ENCODE measurements at regions not wholly inside any gene's neighbourhood (a gene's known extent, or its start where the extent isn't known, plus 50 kb on each side); places are given as distances from the start of the nearest gene placed in this dataset.
"Not testable (repeated sequence)": the region's sequence is repeated elsewhere in the genome, so short reads cannot be mapped to it uniquely, and the experiment has no call there.

- Mint-ChIP-seq H3K36me3 (ENCODE audit: low read depth) (no peaks in the 10 kb centered on the region), H3K27me3 (ENCODE audit: insufficient read depth) (peaks cover 4% of the 10 kb centered on the region), H3K9me3 (no peaks in the 10 kb centered on the region), H3K4me3 (no peak overlapping the region), H3K27ac (no peak overlapping the region), H3K4me1 (ENCODE audit: low read depth) (no peaks in the 10 kb centered on the region)
- DNase-seq (ENCODE audit: low spot score) = no peak
- intact Hi-C loops (cut with micrococcal nuclease) = no loop called here
These were observed 185.8 kb upstream of the IRX4 start for GRCh38 chr5:2068531-2068930.

GRCh38 chr5:2066373-2066772, 183.6 kb upstream of the IRX4 start:
- DNase-seq (ENCODE audit: low spot score) = no peak
- no peaks in the 10 kb centered on the region for H3K36me3 Mint-ChIP-seq (ENCODE audit: low read depth)

GRCh38 chr5:2063380-2063779, 180.7 kb upstream of the IRX4 start:
- intact Hi-C loops (cut with micrococcal nuclease); H3K27me3 Mint-ChIP-seq (ENCODE audit: insufficient read depth); DNase-seq (ENCODE audit: low spot score); H3K4me3 Mint-ChIP-seq; H3K27ac Mint-ChIP-seq; H3K4me1 Mint-ChIP-seq (ENCODE audit: low read depth); H3K9me3 Mint-ChIP-seq; H3K36me3 Mint-ChIP-seq (ENCODE audit: low read depth): not testable (repeated sequence)

More at GRCh38 chr5:2066373-2066772, 183.6 kb upstream of the IRX4 start:
- intact Hi-C loops (cut with micrococcal nuclease) = no loop called here
- Mint-ChIP-seq H3K9me3 (no peaks in the 10 kb centered on the region), H3K4me1 (ENCODE audit: low read depth) (no peaks in the 10 kb centered on the region), H3K4me3 (no peak overlapping the region), H3K27me3 (ENCODE audit: insufficient read depth) (peaks cover 7% of the 10 kb centered on the region), H3K27ac (no peak overlapping the region)

GRCh38 chr5:2052687-2053086, 170.0 kb upstream of the IRX4 start:
- Mint-ChIP-seq H3K27ac (no peak overlapping the region), H3K27me3 (ENCODE audit: insufficient read depth) (peaks cover 1% of the 10 kb centered on the region), H3K36me3 (ENCODE audit: low read depth) (no peaks in the 10 kb centered on the region), H3K4me1 (ENCODE audit: low read depth) (no peaks in the 10 kb centered on the region), H3K9me3 (no peaks in the 10 kb centered on the region), H3K4me3 (no peak overlapping the region)
- intact Hi-C loops (cut with micrococcal nuclease) = no loop called here
- no peak for DNase-seq (ENCODE audit: low spot score)

GRCh38 chr5:2049876-2050275, 167.2 kb upstream of the IRX4 start:
- no peaks in the 10 kb centered on the region for H3K36me3 Mint-ChIP-seq (ENCODE audit: low read depth)
- H3K4me3 Mint-ChIP-seq = no peak overlapping the region

GRCh38 chr5:2048664-2049063, 165.9 kb upstream of the IRX4 start:
- Mint-ChIP-seq H3K27me3 (ENCODE audit: insufficient read depth) (peaks cover 3% of the 10 kb centered on the region), H3K27ac (no peak overlapping the region), H3K9me3 (no peaks in the 10 kb centered on the region), H3K4me1 (ENCODE audit: low read depth) (no peaks in the 10 kb centered on the region), H3K4me3 (no peak overlapping the region), H3K36me3 (ENCODE audit: low read depth) (no peaks in the 10 kb centered on the region)
- intact Hi-C loops (cut with micrococcal nuclease) = no loop called here
- DNase-seq (ENCODE audit: low spot score) = no peak

More at GRCh38 chr5:2049876-2050275, 167.2 kb upstream of the IRX4 start:
- intact Hi-C loops (cut with micrococcal nuclease) = no loop called here
- H3K4me1 Mint-ChIP-seq (ENCODE audit: low read depth) = no peaks in the 10 kb centered on the region
- H3K9me3 Mint-ChIP-seq = no peaks in the 10 kb centered on the region
- no peak overlapping the region for H3K27ac Mint-ChIP-seq
- DNase-seq (ENCODE audit: low spot score) = no peak
- peaks cover 3% of the 10 kb centered on the region for H3K27me3 Mint-ChIP-seq (ENCODE audit: insufficient read depth)

- Mint-ChIP-seq H3K9me3 (no peaks in the 10 kb centered on the region), H3K4me1 (ENCODE audit: low read depth) (no peaks in the 10 kb centered on the region), H3K27me3 (ENCODE audit: insufficient read depth) (peaks cover 7% of the 10 kb centered on the region), H3K4me3 (no peak overlapping the region), H3K27ac (no peak overlapping the region), H3K36me3 (ENCODE audit: low read depth) (no peaks in the 10 kb centered on the region)
- intact Hi-C loops (cut with micrococcal nuclease) = no loop called here
- no peak for DNase-seq (ENCODE audit: low spot score)
These were observed 164.7 kb upstream of the IRX4 start for GRCh38 chr5:2047341-2047927.

- DNase-seq (ENCODE audit: low spot score) = no peak
- H3K27me3 Mint-ChIP-seq (ENCODE audit: insufficient read depth) = peaks cover 5% of the 10 kb centered on the region
- H3K4me3 Mint-ChIP-seq = no peak overlapping the region
- H3K36me3 Mint-ChIP-seq (ENCODE audit: low read depth) = no peaks in the 10 kb centered on the region
- H3K9me3 Mint-ChIP-seq = no peaks in the 10 kb centered on the region
- no peaks in the 10 kb centered on the region for H3K4me1 Mint-ChIP-seq (ENCODE audit: low read depth)
- H3K27ac Mint-ChIP-seq = no peak overlapping the region
- intact Hi-C loops (cut with micrococcal nuclease) = no loop called here
These were observed 161.3 kb upstream of the IRX4 start for GRCh38 chr5:2044041-2044440.

- Mint-ChIP-seq H3K27ac (no peak overlapping the region), H3K36me3 (ENCODE audit: low read depth) (no peaks in the 10 kb centered on the region), H3K9me3 (no peaks in the 10 kb centered on the region), H3K27me3 (ENCODE audit: insufficient read depth) (peaks cover 12% of the 10 kb centered on the region), H3K4me3 (peak overlapping the region; percentile 64), H3K4me1 (ENCODE audit: low read depth) (no peaks in the 10 kb centered on the region)
- intact Hi-C loops (cut with micrococcal nuclease) = loop anchor here (2.0 kb wide), 1 partner anchor 372 kb away; no protein-coding TSS in a partner anchor
- no peak for DNase-seq (ENCODE audit: low spot score)
These were observed 156.4 kb upstream of the IRX4 start for GRCh38 chr5:2039180-2039531.

GRCh38 chr5:2038321-2039179, 155.8 kb upstream of the IRX4 start:
- DNase-seq (ENCODE audit: low spot score) = peak; percentile 47
- H3K9me3 Mint-ChIP-seq = no peaks in the 10 kb centered on the region
- H3K36me3 Mint-ChIP-seq (ENCODE audit: low read depth) = no peaks in the 10 kb centered on the region
- peak overlapping the region; percentile 64 for H3K4me3 Mint-ChIP-seq
- no peak overlapping the region for H3K27ac Mint-ChIP-seq
- intact Hi-C loops (cut with micrococcal nuclease) = loop anchor here (1.0 to 2.0 kb wide), 3 partner anchors 113 to 372 kb away; no protein-coding TSS in a partner anchor
- peaks cover 13% of the 10 kb centered on the region for H3K27me3 Mint-ChIP-seq (ENCODE audit: insufficient read depth)
- no peaks in the 10 kb centered on the region for H3K4me1 Mint-ChIP-seq (ENCODE audit: low read depth)

- no peaks in the 10 kb centered on the region for H3K36me3 Mint-ChIP-seq (ENCODE audit: low read depth)
- DNase-seq (ENCODE audit: low spot score) = no peak
- no peak overlapping the region for H3K4me3 Mint-ChIP-seq
- no peaks in the 10 kb centered on the region for H3K9me3 Mint-ChIP-seq
- peaks cover 24% of the 10 kb centered on the region for H3K27me3 Mint-ChIP-seq (ENCODE audit: insufficient read depth)
- intact Hi-C loops (cut with micrococcal nuclease) = no loop called here
- no peak overlapping the region for H3K27ac Mint-ChIP-seq
- no peaks in the 10 kb centered on the region for H3K4me1 Mint-ChIP-seq (ENCODE audit: low read depth)
These were observed 154.2 kb upstream of the IRX4 start for GRCh38 chr5:2036885-2037284.

GRCh38 chr5:2032432-2032831, 149.7 kb upstream of the IRX4 start:
- no peak overlapping the region for H3K27ac Mint-ChIP-seq
- H3K27me3 Mint-ChIP-seq (ENCODE audit: insufficient read depth) = peaks cover 28% of the 10 kb centered on the region
- H3K4me3 Mint-ChIP-seq = no peak overlapping the region
- intact Hi-C loops (cut with micrococcal nuclease) = no loop called here
- H3K9me3 Mint-ChIP-seq = no peaks in the 10 kb centered on the region
- H3K36me3 Mint-ChIP-seq (ENCODE audit: low read depth) = no peaks in the 10 kb centered on the region
- H3K4me1 Mint-ChIP-seq (ENCODE audit: low read depth) = no peaks in the 10 kb centered on the region
- no peak for DNase-seq (ENCODE audit: low spot score)

GRCh38 chr5:2031581-2031980, 148.9 kb upstream of the IRX4 start:
- DNase-seq (ENCODE audit: low spot score) = no peak

More at GRCh38 chr5:2031581-2031980, 148.9 kb upstream of the IRX4 start:
- no peak overlapping the region for H3K4me3 Mint-ChIP-seq
- intact Hi-C loops (cut with micrococcal nuclease) = no loop called here
- H3K4me1 Mint-ChIP-seq (ENCODE audit: low read depth) = no peaks in the 10 kb centered on the region
- H3K27me3 Mint-ChIP-seq (ENCODE audit: insufficient read depth) = peaks cover 28% of the 10 kb centered on the region
- H3K36me3 Mint-ChIP-seq (ENCODE audit: low read depth) = no peaks in the 10 kb centered on the region
- no peak overlapping the region for H3K27ac Mint-ChIP-seq
- no peaks in the 10 kb centered on the region for H3K9me3 Mint-ChIP-seq
